Activated CD4-positive, alpha-beta T cell treated with anti-CD3 and anti-CD28 coated beads for 36 hours (primary cell): ENCODE measurements at regions not wholly inside any gene's neighbourhood (a gene's known extent, or its start where the extent isn't known, plus 50 kb on each side); places are given as distances from the start of the nearest gene placed in this dataset.
"Not testable (repeated sequence)": the region's sequence is repeated elsewhere in the genome, so short reads cannot be mapped to it uniquely, and the experiment has no call there.

ENCODE experiments used
- ATAC-seq: fragments of 200-7000 bp; cut with Tn5 transposase; one replicate; pipeline ENCODE4 v1.10.0; 2021; ENCODE audit warnings: mild to moderate bottlenecking, moderate library complexity
- CTCF ChIA-PET: fragments of 350-600 bp; sonication (Branson Sonifier 250); formaldehyde crosslinking; loops from one replicate; lab custom pipeline; 2021; ENCODE audit warnings: antibody characterized with exemption; lab: Charles Lee
- POLR2A ChIA-PET: fragments of 350-600 bp; sonication (Branson Sonifier 250); formaldehyde crosslinking; loops from one replicate; lab custom pipeline; 2021; ENCODE audit warnings: antibody characterized with exemption, inconsistent platforms; lab: Charles Lee
- DNase-seq: peaks from one replicate; pipeline ENCODE4 v3.0.0-alpha.2; 2020
- H3K27ac Mint-ChIP-seq: one replicate; pipeline ENCODE4 v1.8.0; 2021; ENCODE audit warnings: mixed read lengths
- H3K27me3 Mint-ChIP-seq: one replicate; pipeline ENCODE4 v1.8.0; 2021; ENCODE audit warnings: mixed read lengths
- H3K36me3 Mint-ChIP-seq: one replicate; pipeline ENCODE4 v1.8.0; 2021; ENCODE audit warnings: low read depth, mixed read lengths
- H3K4me1 Mint-ChIP-seq: one replicate; pipeline ENCODE4 v1.8.0; 2021; ENCODE audit warnings: mixed read lengths
- H3K4me3 Mint-ChIP-seq: one replicate; pipeline ENCODE4 v1.8.0; 2021; ENCODE audit warnings: mild to moderate bottlenecking, moderate library complexity, mixed read lengths
- H3K9me3 Mint-ChIP-seq: one replicate; pipeline ENCODE4 v1.8.0; 2021; ENCODE audit warnings: low read depth, mixed read lengths
- intact Hi-C, 2 experiments: fragments of 100-400 bp; cut with DNase I in 1 of 2; cut with micrococcal nuclease in 1 of 2; formaldehyde crosslinking; loops; one replicate each; pipeline versions ENCODE4 v1.14.2 to v1.15.1; 2022 to 2024; cut with DNase I, micrococcal nuclease

GRCh38 chr4:177255359-177255758, 54.3 kb upstream of the NEIL3 start:
- CTCF ChIA-PET = no interaction called here
- POLR2A ChIA-PET = no interaction called here
- no peak for DNase-seq
- H3K4me3 Mint-ChIP-seq = no peak overlapping the region
- H3K4me1 Mint-ChIP-seq = peaks cover 6% of the 10 kb centered on the region
- no peaks in the 10 kb centered on the region for H3K36me3 Mint-ChIP-seq
- H3K27me3 Mint-ChIP-seq = peaks cover 3% of the 10 kb centered on the region
- intact Hi-C loops = no loop called here
- H3K9me3 Mint-ChIP-seq = no peaks in the 10 kb centered on the region
- no peak overlapping the region for H3K27ac Mint-ChIP-seq
- ATAC-seq = no peak

GRCh38 chr4:177256950-177257349, 52.7 kb upstream of the NEIL3 start:
- no peak for ATAC-seq
- ChIA-PET CTCF (no interaction called here), POLR2A (no interaction called here)
- intact Hi-C loops = no loop called here
- H3K9me3 Mint-ChIP-seq = no peaks in the 10 kb centered on the region
- H3K36me3 Mint-ChIP-seq = no peaks in the 10 kb centered on the region
- no peaks in the 10 kb centered on the region for H3K27me3 Mint-ChIP-seq
- DNase-seq = no peak
- no peaks in the 10 kb centered on the region for H3K4me1 Mint-ChIP-seq
- no peak overlapping the region for H3K27ac Mint-ChIP-seq
- no peak overlapping the region for H3K4me3 Mint-ChIP-seq

- CTCF ChIA-PET = interaction anchor here (1.9 kb wide), 1 partner anchor 9 kb away, joined by 9 read pairs; no protein-coding TSS in a partner anchor
- H3K4me1 Mint-ChIP-seq, ATAC-seq, H3K9me3 Mint-ChIP-seq, H3K4me3 Mint-ChIP-seq, DNase-seq, H3K27ac Mint-ChIP-seq, intact Hi-C loops, H3K36me3 Mint-ChIP-seq, POLR2A ChIA-PET, H3K27me3 Mint-ChIP-seq: not testable (repeated sequence)
These were observed 50.2 kb upstream of the NEIL3 start for GRCh38 chr4:177259466-177259865.
